Esophagus muscularis mucosa (tissue), 3 donors: ENCODE measurements at regions not wholly inside any gene's neighbourhood (a gene's known extent, or its start where the extent isn't known, plus 50 kb on each side); places are given as distances from the start of the nearest gene placed in this dataset.

Experiments used
- POLR2A ChIP-seq: fragments of 450-650 bp; IDR thresholded peaks from one replicate; pipeline ENCODE4 v1.6.1; 2017; ENCODE audit warnings: antibody characterized with exemption, moderate library complexity, mild to moderate bottlenecking, low read depth
- TF ChIP-seq, protein P1 (sequence below), 3 experiments: fragments of 200-600 bp in 2 of 3; fragments of 450-650 bp in 1 of 3; sonication (generic) in 2 of 3; IDR thresholded peaks; one replicate each; pipeline ENCODE4 v1.5.1; 2017 to 2019; ENCODE audit warnings: antibody characterized with exemption in 3 of 3, mild to moderate bottlenecking in 2 of 3, moderate library complexity in 1 of 3

GRCh38 chr12:86484473-86484872, 228.3 kb upstream of the MGAT4C start:
- TF ChIP-seq, protein P1, sequence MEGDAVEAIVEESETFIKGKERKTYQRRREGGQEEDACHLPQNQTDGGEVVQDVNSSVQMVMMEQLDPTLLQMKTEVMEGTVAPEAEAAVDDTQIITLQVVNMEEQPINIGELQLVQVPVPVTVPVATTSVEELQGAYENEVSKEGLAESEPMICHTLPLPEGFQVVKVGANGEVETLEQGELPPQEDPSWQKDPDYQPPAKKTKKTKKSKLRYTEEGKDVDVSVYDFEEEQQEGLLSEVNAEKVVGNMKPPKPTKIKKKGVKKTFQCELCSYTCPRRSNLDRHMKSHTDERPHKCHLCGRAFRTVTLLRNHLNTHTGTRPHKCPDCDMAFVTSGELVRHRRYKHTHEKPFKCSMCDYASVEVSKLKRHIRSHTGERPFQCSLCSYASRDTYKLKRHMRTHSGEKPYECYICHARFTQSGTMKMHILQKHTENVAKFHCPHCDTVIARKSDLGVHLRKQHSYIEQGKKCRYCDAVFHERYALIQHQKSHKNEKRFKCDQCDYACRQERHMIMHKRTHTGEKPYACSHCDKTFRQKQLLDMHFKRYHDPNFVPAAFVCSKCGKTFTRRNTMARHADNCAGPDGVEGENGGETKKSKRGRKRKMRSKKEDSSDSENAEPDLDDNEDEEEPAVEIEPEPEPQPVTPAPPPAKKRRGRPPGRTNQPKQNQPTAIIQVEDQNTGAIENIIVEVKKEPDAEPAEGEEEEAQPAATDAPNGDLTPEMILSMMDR (IDR thresholded peaks at IDR 0.05) = no peak
- no peak for TF ChIP-seq POLR2A
